Adrenal gland (tissue), 9 donors: ENCODE measurements at regions not wholly inside any gene's neighbourhood (a gene's known extent, or its start where the extent isn't known, plus 50 kb on each side); places are given as distances from the start of the nearest gene placed in this dataset.

Experiments used
- DNase-seq, 7 donors: peaks; one replicate each; pipeline ENCODE4 v3.0.0-alpha.2; 2019 to 2020
- H3K27ac ChIP-seq, 5 donors: fragments of 200-600 bp; sonication (generic) in 4 of 5; 1 replicate in 3 of 5; 2 replicates in 2 of 5; pipeline versions ENCODE4 v1.5.1 to v1.8.0; 2016 to 2020; ENCODE audit warnings: mild to moderate bottlenecking in 1 of 5
- H3K27me3 ChIP-seq: fragments of 200-600 bp; 2 replicates; pipeline ENCODE4 v1.8.0; 2021
- H3K36me3 ChIP-seq, 2 donors: fragments of 200-600 bp; replicated peaks in 1 of 2; 1 replicate in 1 of 2; 2 replicates in 1 of 2; pipeline versions ENCODE4 v1.5.1 to v1.8.0; 2018 to 2022
- H3K4me1 ChIP-seq, 2 donors: fragments of 200-600 bp; replicated peaks in 1 of 2; 1 replicate in 1 of 2; 2 replicates in 1 of 2; pipeline versions ENCODE4 v1.5.1 to v1.8.0; 2018 to 2021
- H3K4me3 ChIP-seq, 4 donors: fragments of 200-600 bp; sonication (generic) in 3 of 4; one replicate each; pipeline ENCODE4 v1.5.1; 2016 to 2018
- H3K9me3 ChIP-seq, 3 donors: fragments of 200-600 bp; sonication (generic) in 1 of 3; replicated peaks in 1 of 3; 1 replicate in 2 of 3; 2 replicates in 1 of 3; pipeline versions ENCODE4 v1.5.1 to v1.8.0; 2016 to 2021
- CTCF ChIP-seq, 6 experiments: fragments of 450-650 bp in 4 of 6; fragments of 200-600 bp in 2 of 6; sonication (generic) in 1 of 6; IDR thresholded peaks; 1 replicate in 5 of 6; 2 replicates in 1 of 6; pipeline versions ENCODE4 v1.5.1 to v1.8.0; 2016 to 2021; ENCODE audit warnings: antibody characterized with exemption in 6 of 6, mild to moderate bottlenecking in 2 of 6, moderate library complexity in 1 of 6
- POLR2A ChIP-seq, 2 donors: fragments of 450-650 bp; IDR thresholded peaks; one replicate each; pipeline ENCODE4 v1.6.1; 2017; ENCODE audit warnings: antibody characterized with exemption in 2 of 2, mild to moderate bottlenecking in 2 of 2, moderate library complexity in 1 of 2
- WGBS, 4 donors: extraction: QIAGEN DNeasy Blood & Tissue Kit in 2 of 4; methylation state at CpG; one replicate each; pipeline versions ENCODE4 v1.1.5 to v1.1.7; 2013 to 2017; 5-methylcytosine and 5-hydroxymethylcytosine counted together
- intact Hi-C, 2 donors: fragments of 100-400 bp; cut with DNase I; formaldehyde crosslinking; loops; one replicate each; pipeline versions ENCODE4 v1.14.1 to v1.15.0; 2022 to 2023
- donor health status: healthy with polysubstance abuse.
- donor health status: Bipolar disorder and iron deficiency.
- donor health status: DM: yes; HTN: yes; CAD: no.
- donor health status: DM: no; HTN: no; CAD: no.
- donor health status: DM: no; HTN: no; CAD: no.

- no peak for DNase-seq
- WGBS, 4 donors, result 81 to 91% (median 86%) methylated on average over 4 to 7 of the region's 7 CpGs
- H3K4me3 ChIP-seq, result no peak overlapping the region
- TF ChIP-seq CTCF (IDR thresholded peaks at IDR 0.05), result no peak
- no peak for TF ChIP-seq POLR2A (IDR thresholded peaks at IDR 0.05)
- no peaks in the 10 kb centered on the region for H3K36me3 ChIP-seq
- intact Hi-C loops, result no loop called here
- no peak overlapping the region for H3K27ac ChIP-seq
- no peaks in the 10 kb centered on the region for H3K27me3 ChIP-seq
- H3K4me1 ChIP-seq, result no peaks in the 10 kb centered on the region
- H3K9me3 ChIP-seq, result no peaks in the 10 kb centered on the region
Measured at GRCh38 chr9:135286961-135287360, 192.6 kb upstream of the PPP1R26 start.

GRCh38 chr9:135287627-135288026 lies 192.0 kb upstream of the PPP1R26 start:
- Histone ChIP-seq H3K27ac (no peak overlapping the region), H3K36me3 (no peaks in the 10 kb centered on the region), H3K27me3 (no peaks in the 10 kb centered on the region), H3K4me3 (no peak overlapping the region), H3K4me1 (no peaks in the 10 kb centered on the region), H3K9me3 (no peaks in the 10 kb centered on the region)
- WGBS, 4 donors, result 74 to 91% (median 85%) methylated on average over 11 to 16 of the region's 16 CpGs
- intact Hi-C loops, result no loop called here
- no peak for DNase-seq
- TF ChIP-seq CTCF (IDR thresholded peaks at IDR 0.05) (no peak), POLR2A (IDR thresholded peaks at IDR 0.05) (no peak)

- no peak for TF ChIP-seq POLR2A (IDR thresholded peaks at IDR 0.05)
- TF ChIP-seq CTCF (IDR thresholded peaks at IDR 0.05), result no peak
- H3K27me3 ChIP-seq, result no peaks in the 10 kb centered on the region
- no peak overlapping the region for H3K27ac ChIP-seq
- 90 to 99% (median 92%) methylated on average over 15 to 24 of the region's 24 CpGs for WGBS, 4 donors
- no peak for DNase-seq
- no peaks in the 10 kb centered on the region for H3K9me3 ChIP-seq
- no peaks in the 10 kb centered on the region for H3K36me3 ChIP-seq
- no peak overlapping the region for H3K4me3 ChIP-seq
- intact Hi-C loops, result no loop called here
- H3K4me1 ChIP-seq, result no peaks in the 10 kb centered on the region
Measured at GRCh38 chr9:135288054-135288453, 191.5 kb upstream of the PPP1R26 start.

GRCh38 chr9:135289081-135289491 lies 190.5 kb upstream of the PPP1R26 start:
- TF ChIP-seq POLR2A (IDR thresholded peaks at IDR 0.05) (no peak), CTCF (IDR thresholded peaks at IDR 0.05) (no peak)
- no peak for DNase-seq
- H3K27me3 ChIP-seq, result no peaks in the 10 kb centered on the region
- H3K9me3 ChIP-seq, result no peaks in the 10 kb centered on the region
- intact Hi-C loops, result no loop called here
- H3K27ac ChIP-seq, result no peak overlapping the region
- WGBS, 4 donors, result 69 to 76% (median 70%) methylated on average over 16 to 17 of the region's 17 CpGs
- H3K4me1 ChIP-seq, result no peaks in the 10 kb centered on the region
- H3K4me3 ChIP-seq, result no peak overlapping the region
- H3K36me3 ChIP-seq, result no peaks in the 10 kb centered on the region
